ENCODE measurements at regions not wholly inside any gene's neighbourhood (a gene's known extent, or its start where the extent isn't known, plus 50 kb on each side); places are given as distances from the start of the nearest gene placed in this dataset.

DNA sequence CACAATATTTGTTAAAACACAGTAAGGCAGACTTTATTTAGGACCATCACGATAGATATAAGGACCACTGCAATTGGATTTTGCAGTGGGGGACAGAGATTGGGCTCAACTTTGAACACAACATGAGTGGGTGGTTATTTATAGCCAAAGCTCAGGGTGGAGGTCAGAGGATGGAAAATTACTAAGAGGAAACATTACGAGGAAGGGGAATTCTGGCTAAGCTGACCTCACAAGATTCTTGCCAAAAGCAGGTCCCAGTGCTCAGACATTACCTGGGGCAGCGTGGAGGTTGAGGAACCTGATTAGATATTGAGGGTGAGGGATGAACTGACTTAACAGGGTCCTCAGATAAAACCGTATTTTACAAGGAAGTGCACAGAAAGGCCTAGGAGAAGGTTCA lies 88.9 kb upstream of the NBEA start:
- TF ChIP-seq POLR2A (IDR thresholded peaks at IDR 0.05), result no peak
- TF ChIP-seq, protein P1, sequence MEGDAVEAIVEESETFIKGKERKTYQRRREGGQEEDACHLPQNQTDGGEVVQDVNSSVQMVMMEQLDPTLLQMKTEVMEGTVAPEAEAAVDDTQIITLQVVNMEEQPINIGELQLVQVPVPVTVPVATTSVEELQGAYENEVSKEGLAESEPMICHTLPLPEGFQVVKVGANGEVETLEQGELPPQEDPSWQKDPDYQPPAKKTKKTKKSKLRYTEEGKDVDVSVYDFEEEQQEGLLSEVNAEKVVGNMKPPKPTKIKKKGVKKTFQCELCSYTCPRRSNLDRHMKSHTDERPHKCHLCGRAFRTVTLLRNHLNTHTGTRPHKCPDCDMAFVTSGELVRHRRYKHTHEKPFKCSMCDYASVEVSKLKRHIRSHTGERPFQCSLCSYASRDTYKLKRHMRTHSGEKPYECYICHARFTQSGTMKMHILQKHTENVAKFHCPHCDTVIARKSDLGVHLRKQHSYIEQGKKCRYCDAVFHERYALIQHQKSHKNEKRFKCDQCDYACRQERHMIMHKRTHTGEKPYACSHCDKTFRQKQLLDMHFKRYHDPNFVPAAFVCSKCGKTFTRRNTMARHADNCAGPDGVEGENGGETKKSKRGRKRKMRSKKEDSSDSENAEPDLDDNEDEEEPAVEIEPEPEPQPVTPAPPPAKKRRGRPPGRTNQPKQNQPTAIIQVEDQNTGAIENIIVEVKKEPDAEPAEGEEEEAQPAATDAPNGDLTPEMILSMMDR (IDR thresholded peaks at IDR 0.05), result no peak

All from heart left ventricle (tissue), 13 donors.